T-helper 17 cell (primary cell): ENCODE measurements at regions not wholly inside any gene's neighbourhood (a gene's known extent, or its start where the extent isn't known, plus 50 kb on each side); places are given as distances from the start of the nearest gene placed in this dataset.
"Not testable (repeated sequence)": the region's sequence is repeated elsewhere in the genome, so short reads cannot be mapped to it uniquely, and the experiment has no call there.

ENCODE experiments used
- ATAC-seq: fragments of 150-1000 bp; cut with Tn5 transposase; 2 replicates; pipeline ENCODE4 v1.10.0; 2021; ENCODE audit warnings: mild to moderate bottlenecking, moderate library complexity
- DNase-seq, 3 donors: peaks; one replicate each; pipeline versions ENCODE4 v3.0.0 to v3.0.0-alpha.2; 2020 to 2021
- H3K9me3 ChIP-seq: one replicate; pipeline ENCODE4 v1.7.0; 2013; ENCODE audit warnings: low read length, mild to moderate bottlenecking; ENCODE audit not compliant: control insufficient read depth, poor library complexity, severe bottlenecking
- H3K27ac Mint-ChIP-seq: one replicate; pipeline ENCODE4 v1.8.0; 2022; ENCODE audit warnings: mild to moderate bottlenecking, moderate library complexity, mixed read lengths
- H3K27me3 Mint-ChIP-seq: one replicate; pipeline ENCODE4 v1.8.0; 2022; ENCODE audit warnings: mixed read lengths
- H3K36me3 Mint-ChIP-seq: one replicate; pipeline ENCODE4 v1.8.0; 2022; ENCODE audit warnings: low read depth, mixed read lengths
- H3K4me1 Mint-ChIP-seq: one replicate; pipeline ENCODE4 v1.8.0; 2022; ENCODE audit warnings: mild to moderate bottlenecking, mixed read lengths
- H3K4me3 Mint-ChIP-seq: one replicate; pipeline ENCODE4 v1.8.0; 2022; ENCODE audit warnings: mild to moderate bottlenecking, moderate library complexity, mixed read lengths

DNA sequence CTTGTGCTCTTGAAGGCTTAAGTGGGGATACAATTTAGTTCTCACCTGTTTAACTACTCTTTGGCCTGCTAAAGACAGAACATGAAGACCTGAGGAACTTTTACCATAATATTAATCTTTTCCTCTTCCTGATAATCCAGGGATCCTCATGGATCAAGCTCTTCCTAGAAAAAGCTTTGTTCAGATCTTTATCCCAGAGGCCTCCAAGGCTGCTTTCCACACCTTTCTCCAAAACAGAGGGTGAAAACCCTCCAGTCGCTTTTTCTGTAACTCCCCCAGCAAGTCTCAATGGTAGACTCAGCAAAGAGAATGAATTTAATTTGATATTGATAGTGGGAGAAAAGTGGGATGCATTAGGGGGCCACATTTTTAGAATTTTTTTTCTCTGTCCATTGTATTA is 203.6 kb downstream of the CGGBP1 start:
- DNase-seq (no peak), ATAC-seq (no peak)
- no peak overlapping the region for H3K27ac Mint-ChIP-seq
- no peaks in the 10 kb centered on the region for H3K4me1 Mint-ChIP-seq
- H3K27me3 Mint-ChIP-seq = peaks cover 7% of the 10 kb centered on the region
- no peaks in the 10 kb centered on the region for H3K9me3 ChIP-seq
- peaks cover 2% of the 10 kb centered on the region for H3K36me3 Mint-ChIP-seq
- H3K4me3 Mint-ChIP-seq = no peak overlapping the region

DNA sequence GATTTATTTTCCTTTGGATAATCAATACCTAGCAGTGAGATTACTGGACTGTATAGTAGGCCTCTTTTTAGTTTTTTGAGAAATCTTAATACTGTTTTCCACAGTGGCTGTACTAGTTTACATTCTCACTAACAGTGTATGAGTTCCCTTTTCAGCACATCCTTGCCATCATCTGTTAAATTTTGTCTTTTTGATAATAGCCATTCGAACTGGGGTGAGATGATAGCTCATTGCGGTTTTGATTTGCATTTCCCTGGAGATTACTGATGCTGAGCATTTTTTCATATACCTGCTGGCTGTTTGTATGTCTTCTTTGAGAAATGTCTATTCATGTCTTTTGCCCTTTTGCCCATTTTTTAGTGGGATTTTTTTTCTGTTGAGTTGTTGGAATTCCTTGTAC is 210.8 kb downstream of the CGGBP1 start:
- Mint-ChIP-seq H3K27me3 (no peaks in the 10 kb centered on the region), H3K4me1 (no peaks in the 10 kb centered on the region), H3K27ac (no peak overlapping the region), H3K36me3 (no peaks in the 10 kb centered on the region), H3K4me3 (no peak overlapping the region)
- ATAC-seq (no peak), DNase-seq (no peak)
- no peaks in the 10 kb centered on the region for H3K9me3 ChIP-seq

DNA sequence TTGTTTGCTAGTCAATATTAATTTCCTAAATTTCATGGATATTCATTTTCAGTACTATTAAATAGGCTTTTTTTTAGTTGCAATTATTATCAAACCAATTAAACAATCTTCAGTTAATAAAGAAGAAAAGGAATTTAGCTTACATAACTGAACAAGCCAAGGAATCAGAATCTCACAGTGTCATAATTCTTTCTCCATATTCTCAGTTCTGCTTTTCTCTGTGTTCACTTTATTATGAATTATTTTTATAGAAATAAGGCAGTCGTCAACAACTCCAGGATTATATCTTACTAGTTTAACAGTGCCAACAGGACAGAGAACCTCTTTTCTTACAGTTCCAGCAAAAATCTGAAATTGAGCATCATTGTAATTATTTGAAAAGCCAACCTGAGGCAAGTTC is 221.7 kb downstream of the CGGBP1 start:
- DNase-seq = no peak
- no peaks in the 10 kb centered on the region for H3K36me3 Mint-ChIP-seq

DNA sequence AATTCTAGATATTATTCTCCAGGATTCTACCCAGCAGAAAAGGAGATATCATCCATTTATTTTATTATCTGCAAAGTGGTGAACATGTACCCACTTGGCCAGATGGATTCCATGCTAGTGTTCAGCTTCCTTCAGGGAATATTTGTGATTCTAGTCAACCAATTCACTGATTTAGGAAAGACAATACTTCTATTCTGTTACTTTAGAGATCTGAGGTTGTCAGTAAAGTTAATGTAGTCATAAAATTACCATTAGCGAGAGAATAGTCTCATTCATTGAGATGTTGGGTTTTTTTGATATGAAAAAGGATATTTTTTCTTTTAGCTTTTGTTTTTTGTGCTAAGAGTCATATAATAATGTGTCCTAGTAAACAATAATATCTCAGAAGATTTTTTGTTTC is 222.8 kb downstream of the CGGBP1 start:
- Mint-ChIP-seq H3K27me3 (no peaks in the 10 kb centered on the region), H3K4me3 (no peak overlapping the region)

More for the DNA sequence above, 221.7 kb downstream of the CGGBP1 start:
- Mint-ChIP-seq H3K4me3 (no peak overlapping the region), H3K27me3 (no peaks in the 10 kb centered on the region), H3K27ac (no peak overlapping the region), H3K4me1 (no peaks in the 10 kb centered on the region)
- H3K9me3 ChIP-seq = no peaks in the 10 kb centered on the region
- ATAC-seq = no peak

DNA sequence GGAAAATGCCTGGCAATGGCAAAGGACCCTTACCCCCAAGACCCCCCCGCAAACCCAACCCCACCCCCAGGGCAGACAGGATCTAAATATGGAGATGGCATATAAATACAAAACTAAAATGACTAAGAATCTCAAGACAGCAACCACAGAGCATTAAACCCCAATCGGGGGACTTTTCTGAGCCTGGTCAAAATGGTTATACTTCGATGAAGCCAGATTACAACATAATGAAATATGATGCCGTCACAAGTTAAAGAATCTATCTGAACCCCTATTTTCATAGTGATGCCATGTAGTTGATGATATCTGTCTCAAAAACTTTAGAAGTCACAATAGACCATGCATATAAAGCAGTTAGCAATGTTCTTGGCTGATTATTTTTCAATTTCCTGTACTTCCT is 223.6 kb downstream of the CGGBP1 start:
- no peaks in the 10 kb centered on the region for H3K9me3 ChIP-seq
- Mint-ChIP-seq H3K27ac (no peak overlapping the region), H3K36me3 (no peaks in the 10 kb centered on the region), H3K4me3 (no peak overlapping the region), H3K27me3 (no peaks in the 10 kb centered on the region), H3K4me1 (no peaks in the 10 kb centered on the region)
- ATAC-seq (no peak), DNase-seq (no peak)

More for the DNA sequence above, 222.8 kb downstream of the CGGBP1 start:
- Mint-ChIP-seq H3K4me1 (no peaks in the 10 kb centered on the region), H3K27ac (no peak overlapping the region), H3K36me3 (no peaks in the 10 kb centered on the region)
- no peak for DNase-seq
- no peaks in the 10 kb centered on the region for H3K9me3 ChIP-seq
- ATAC-seq = no peak

DNA sequence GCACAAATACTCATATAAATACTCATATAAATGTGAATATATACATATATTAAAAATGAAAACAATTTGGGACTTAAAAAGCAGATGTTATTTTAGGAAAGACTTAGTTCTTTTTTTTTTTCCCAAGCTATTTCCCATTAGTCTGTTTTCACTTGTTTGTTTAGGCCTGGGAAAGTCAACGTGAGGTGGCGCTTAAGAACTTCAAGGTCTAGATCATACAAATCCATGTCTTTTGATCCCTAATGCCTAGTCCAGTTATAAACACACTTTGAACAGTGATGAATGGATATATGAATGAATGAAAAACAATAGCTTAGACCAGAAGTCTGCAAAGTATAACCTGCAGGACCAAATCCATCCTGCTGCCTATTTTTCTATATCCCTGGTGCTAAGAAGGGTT is 224.5 kb downstream of the CGGBP1 start:
- no peak for DNase-seq
- Mint-ChIP-seq H3K36me3 (no peaks in the 10 kb centered on the region), H3K4me1 (no peaks in the 10 kb centered on the region), H3K27ac (no peak overlapping the region), H3K27me3 (no peaks in the 10 kb centered on the region), H3K4me3 (no peak overlapping the region)
- no peaks in the 10 kb centered on the region for H3K9me3 ChIP-seq
- ATAC-seq = no peak

DNA sequence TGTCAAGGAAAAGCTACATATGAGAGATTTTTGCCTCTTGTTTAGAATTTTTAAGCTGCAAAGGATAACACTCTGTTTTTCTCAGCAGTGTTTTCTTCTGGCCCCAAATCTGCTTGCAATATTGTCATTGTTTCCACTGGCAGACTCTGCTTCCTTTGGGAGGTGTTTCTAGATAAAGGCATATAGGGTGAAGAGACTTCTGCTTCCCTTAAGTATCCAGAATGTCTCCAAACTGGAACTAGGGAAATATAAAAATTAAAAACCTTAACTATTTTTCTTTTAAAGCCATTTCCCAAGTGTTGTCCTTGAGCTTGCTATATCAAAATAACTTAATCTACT is 225.8 kb downstream of the CGGBP1 start:
- ATAC-seq (no peak), DNase-seq (no peak)
- no peaks in the 10 kb centered on the region for H3K27me3 Mint-ChIP-seq
- no peak overlapping the region for H3K27ac Mint-ChIP-seq
- H3K9me3 ChIP-seq = no peaks in the 10 kb centered on the region
- H3K4me3 Mint-ChIP-seq = no peak overlapping the region
- no peaks in the 10 kb centered on the region for H3K36me3 Mint-ChIP-seq
- no peaks in the 10 kb centered on the region for H3K4me1 Mint-ChIP-seq

DNA sequence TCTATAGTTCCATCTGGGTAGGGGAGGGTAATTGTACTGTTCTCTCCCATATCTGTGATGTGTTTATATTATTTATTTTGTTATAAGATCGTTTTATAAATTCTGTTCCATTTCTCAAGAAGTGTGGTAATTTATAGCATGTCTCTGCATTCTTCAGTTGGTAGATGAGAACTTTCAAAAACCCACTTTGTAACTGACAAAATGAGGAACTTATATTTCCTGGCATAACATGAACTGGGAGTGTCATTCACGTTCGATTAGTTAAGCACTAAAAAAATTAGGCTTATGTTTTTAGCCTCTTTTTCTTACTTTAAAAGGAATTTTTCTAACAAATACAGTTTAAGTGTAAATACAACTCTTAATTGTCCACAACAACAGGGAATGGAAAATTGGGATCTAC is 230.8 kb downstream of the CGGBP1 start:
- no peak for ATAC-seq

DNA sequence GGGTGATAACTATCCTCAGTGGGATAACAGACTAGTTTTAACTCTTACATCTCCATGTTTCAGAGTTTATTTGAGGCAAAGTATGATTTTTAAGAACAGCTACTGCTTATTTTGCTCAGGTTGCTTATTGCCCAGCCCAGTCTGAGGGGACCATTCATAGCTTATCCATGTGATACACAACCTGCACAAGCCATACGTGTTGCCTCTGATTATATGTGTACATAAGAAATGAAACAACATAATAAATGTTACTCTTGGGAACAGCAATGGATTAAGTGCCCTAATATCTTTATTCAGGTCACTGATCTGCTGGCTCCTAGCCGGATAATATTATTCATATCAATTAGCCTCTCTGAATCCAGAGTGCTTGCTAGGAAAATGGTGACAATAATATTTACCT is 236.2 kb downstream of the CGGBP1 start:
- Mint-ChIP-seq H3K4me3 (no peak overlapping the region), H3K4me1 (no peaks in the 10 kb centered on the region), H3K27me3 (peaks cover 28% of the 10 kb centered on the region), H3K36me3 (no peaks in the 10 kb centered on the region), H3K27ac (no peak overlapping the region)
- no peaks in the 10 kb centered on the region for H3K9me3 ChIP-seq
- ATAC-seq (no peak), DNase-seq (no peak)

More for the DNA sequence above, 230.8 kb downstream of the CGGBP1 start:
- no peaks in the 10 kb centered on the region for H3K9me3 ChIP-seq
- Mint-ChIP-seq H3K27me3 (peaks cover 28% of the 10 kb centered on the region), H3K27ac (no peak overlapping the region), H3K4me3 (no peak overlapping the region), H3K4me1 (no peaks in the 10 kb centered on the region), H3K36me3 (no peaks in the 10 kb centered on the region)
- no peak for DNase-seq

DNA sequence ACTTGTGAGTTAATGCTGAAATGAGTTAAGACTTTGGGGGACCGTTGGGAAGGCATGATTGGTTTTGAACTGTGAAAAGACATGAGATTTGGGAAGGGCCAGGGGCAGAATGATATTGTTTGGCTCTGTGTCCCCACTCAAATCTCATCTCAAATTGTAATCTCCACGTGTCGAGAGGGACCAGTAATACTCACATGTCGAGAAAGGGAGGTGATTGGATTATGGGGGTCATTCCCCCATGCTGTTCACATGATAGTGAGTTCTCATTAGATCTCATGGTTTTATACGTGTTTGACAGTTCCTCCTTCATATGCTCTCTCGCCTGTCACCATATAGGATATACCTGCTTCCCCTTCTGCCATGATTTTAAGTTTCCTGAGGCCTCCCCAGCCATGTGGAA is 245.3 kb downstream of the CGGBP1 start:
- peaks cover 12% of the 10 kb centered on the region for H3K27me3 Mint-ChIP-seq
- not testable (repeated sequence) for DNase-seq, H3K4me1 Mint-ChIP-seq, H3K9me3 ChIP-seq, H3K4me3 Mint-ChIP-seq, H3K27ac Mint-ChIP-seq, H3K36me3 Mint-ChIP-seq, ATAC-seq

DNA sequence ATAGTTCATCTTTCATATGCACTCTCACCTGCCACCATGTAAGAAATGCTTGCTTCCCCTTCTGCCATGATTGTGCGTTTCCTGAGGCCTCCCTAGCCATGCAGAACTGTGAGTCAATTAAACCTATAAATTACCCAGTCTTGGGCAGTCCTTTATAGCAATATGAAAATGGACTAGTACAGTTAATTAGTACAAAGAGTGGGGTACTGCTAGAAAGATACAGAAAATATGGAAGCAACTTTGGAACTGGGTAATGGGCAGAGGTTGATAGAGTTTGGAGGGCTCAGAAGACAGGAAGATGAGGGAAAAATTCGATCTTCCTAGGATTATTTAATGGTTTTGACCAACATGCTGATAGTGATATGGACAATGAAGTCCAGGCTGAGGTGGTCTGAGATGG is 246.9 kb downstream of the CGGBP1 start:
- no peak for ATAC-seq
- Mint-ChIP-seq H3K4me3 (no peak overlapping the region), H3K27me3 (peaks cover 18% of the 10 kb centered on the region), H3K27ac (no peak overlapping the region), H3K4me1 (peaks cover 3% of the 10 kb centered on the region), H3K36me3 (no peaks in the 10 kb centered on the region)
- no peaks in the 10 kb centered on the region for H3K9me3 ChIP-seq
- no peak for DNase-seq

DNA sequence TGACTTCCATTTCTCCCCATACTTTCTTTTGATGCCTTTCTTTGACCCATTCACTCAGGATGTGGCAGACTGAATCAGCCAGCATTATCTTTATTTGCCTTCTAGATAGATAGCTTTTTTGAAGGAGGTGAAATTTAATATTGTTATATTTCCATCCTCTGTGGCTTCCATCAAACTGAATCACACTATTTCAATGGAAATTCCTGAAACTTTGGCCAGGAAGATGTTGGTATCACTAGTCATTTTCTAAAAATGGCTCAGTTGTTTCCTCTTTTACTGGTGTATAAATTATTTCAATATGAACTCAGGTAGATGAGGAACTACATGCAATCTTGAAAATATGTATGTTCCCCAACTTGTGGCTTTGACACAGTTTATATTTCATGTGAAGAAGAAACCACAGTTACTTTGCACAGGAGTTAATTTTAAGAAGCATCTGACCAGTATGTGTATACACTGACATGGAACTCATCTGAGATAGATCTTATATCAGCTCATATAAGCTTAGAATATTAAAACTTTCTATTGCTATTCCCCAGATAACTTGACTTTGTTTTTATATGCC is 248.3 kb downstream of the CGGBP1 start:
- no peak for ATAC-seq
- no peak overlapping the region for H3K4me3 Mint-ChIP-seq
- no peak for DNase-seq
- H3K9me3 ChIP-seq = no peaks in the 10 kb centered on the region
- no peaks in the 10 kb centered on the region for H3K36me3 Mint-ChIP-seq
- peaks cover 18% of the 10 kb centered on the region for H3K27me3 Mint-ChIP-seq
- H3K4me1 Mint-ChIP-seq = peaks cover 9% of the 10 kb centered on the region
- H3K27ac Mint-ChIP-seq = no peak overlapping the region

DNA sequence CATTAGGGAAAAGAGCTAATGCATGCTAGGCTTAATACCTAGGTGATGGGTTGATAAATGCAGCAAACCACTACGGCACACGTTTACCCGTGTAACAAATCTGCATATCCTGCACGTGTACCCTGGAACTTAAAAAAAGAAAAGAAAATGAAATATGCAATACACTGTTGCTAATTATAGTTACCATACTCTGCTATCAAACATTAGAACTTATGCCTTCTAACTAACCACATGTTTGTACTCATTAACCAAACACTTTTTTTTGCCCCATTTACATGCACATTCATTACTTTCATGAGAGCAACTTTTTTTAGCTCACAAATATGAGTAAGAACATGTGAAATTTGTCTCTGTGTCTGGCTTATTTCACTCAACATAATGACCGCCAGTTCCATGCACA is 253.1 kb downstream of the CGGBP1 start:
- Mint-ChIP-seq H3K36me3 (no peaks in the 10 kb centered on the region), H3K4me1 (peaks cover 11% of the 10 kb centered on the region), H3K4me3 (no peak overlapping the region), H3K27ac (no peak overlapping the region), H3K27me3 (peaks cover 29% of the 10 kb centered on the region)
- DNase-seq (no peak), ATAC-seq (no peak)
- no peaks in the 10 kb centered on the region for H3K9me3 ChIP-seq

DNA sequence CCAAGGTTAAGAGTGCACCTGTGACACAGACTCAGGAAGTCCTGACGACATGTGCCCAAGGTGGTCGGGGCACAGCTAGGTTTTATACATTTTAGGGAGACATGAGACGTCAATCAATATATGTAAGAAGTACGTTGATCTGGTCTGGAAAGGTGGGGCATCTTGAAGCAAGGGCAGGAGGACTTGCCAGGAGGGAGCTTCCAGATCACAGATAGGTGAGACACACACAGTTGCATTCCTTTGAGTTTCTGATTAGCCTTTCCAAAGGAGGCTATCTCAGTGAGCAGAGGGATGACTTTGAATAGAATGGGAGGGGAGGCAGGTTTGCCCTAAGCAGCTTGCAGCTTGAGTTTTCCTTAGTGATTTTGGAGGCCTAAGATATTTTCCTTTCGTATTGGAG is 257.4 kb downstream of the CGGBP1 start:
- Mint-ChIP-seq H3K27ac (no peak overlapping the region), H3K4me1 (peaks cover 8% of the 10 kb centered on the region), H3K36me3 (peaks cover 4% of the 10 kb centered on the region), H3K27me3 (peaks cover 40% of the 10 kb centered on the region), H3K4me3 (no peak overlapping the region)
- ATAC-seq (no peak), DNase-seq (no peak)
- H3K9me3 ChIP-seq = no peaks in the 10 kb centered on the region
